ENCODE measurements at regions not wholly inside any gene's neighbourhood (a gene's known extent, or its start where the extent isn't known, plus 50 kb on each side); places are given as distances from the start of the nearest gene placed in this dataset. TPM values are rescaled to one million over a fixed set of nuclear protein-coding genes. Genes with fewer than 3 reads are reported as not detected.

- Histone ChIP-seq H3K36me3 (ENCODE audit: control insufficient read depth in 4 of 4, insufficient read depth in 4 of 4, low read length in 4 of 4) (no peaks in the 10 kb centered on the region), H3K9ac (ENCODE audit: insufficient read depth in 1 of 2, low read length in 2 of 2) (no peak overlapping the region), H3K27me3 (ENCODE audit: control insufficient read depth in 3 of 3, insufficient read depth in 3 of 3, low read length in 2 of 3) (peaks cover 0 to 2% (median 0%) of the 10 kb centered on the region in 3 donors), H3K27ac (ENCODE audit: low read depth in 1 of 2, low read length in 1 of 2) (no peak overlapping the region), H3K4me1 (ENCODE audit: control insufficient read depth in 5 of 5, insufficient read depth in 5 of 5, low read length in 5 of 5) (no peaks in the 10 kb centered on the region), H3K9me3 (ENCODE audit: control insufficient read depth in 4 of 4, insufficient read depth in 3 of 4, low read length in 3 of 4) (peaks cover 0 to 4% (median 0%) of the 10 kb centered on the region in 4 donors), H3K4me3 (no peak overlapping the region)
- TF ChIP-seq CTCF (IDR thresholded peaks at IDR 0.05; ENCODE audit: control extremely low read depth, extremely low read depth): no peak
- WGBS, 2 donors: 81 to 83% methylated on average over 2 of the region's 2 CpGs
- ATAC-seq (ENCODE audit: insufficient read depth, low FRiP score) (no peak), DNase-seq (no peak)
These were observed 60.1 kb upstream of the SALL1 start for GRCh38 chr16:51211148-51211547.

- Histone ChIP-seq H3K4me3 (no peak overlapping the region), H3K9me3 (ENCODE audit: control insufficient read depth in 4 of 4, insufficient read depth in 3 of 4, low read length in 3 of 4) (peaks cover 0 to 4% (median 0%) of the 10 kb centered on the region in 4 donors), H3K27ac (ENCODE audit: low read depth in 1 of 2, low read length in 1 of 2) (no peak overlapping the region), H3K36me3 (ENCODE audit: control insufficient read depth in 4 of 4, insufficient read depth in 4 of 4, low read length in 4 of 4) (no peaks in the 10 kb centered on the region), H3K4me1 (ENCODE audit: control insufficient read depth in 5 of 5, insufficient read depth in 5 of 5, low read length in 5 of 5) (no peaks in the 10 kb centered on the region), H3K9ac (ENCODE audit: insufficient read depth in 1 of 2, low read length in 2 of 2) (no peak overlapping the region), H3K27me3 (ENCODE audit: control insufficient read depth in 3 of 3, insufficient read depth in 3 of 3, low read length in 2 of 3) (peaks cover 0 to 2% (median 0%) of the 10 kb centered on the region in 3 donors)
- DNase-seq (no peak), ATAC-seq (ENCODE audit: insufficient read depth, low FRiP score) (no peak)
- whole genome bisulfite sequencing, 2 donors: 57 to 76% methylated on average over 2 of the region's 2 CpGs
- TF ChIP-seq CTCF (IDR thresholded peaks at IDR 0.05; ENCODE audit: control extremely low read depth, extremely low read depth): no peak
These were observed 59.0 kb upstream of the SALL1 start for GRCh38 chr16:51210087-51210486.

- Histone ChIP-seq H3K4me3 (no peak overlapping the region), H3K27ac (ENCODE audit: low read depth in 1 of 2, low read length in 1 of 2) (no peak overlapping the region), H3K36me3 (ENCODE audit: control insufficient read depth in 4 of 4, insufficient read depth in 4 of 4, low read length in 4 of 4) (no peaks in the 10 kb centered on the region), H3K4me1 (ENCODE audit: control insufficient read depth in 5 of 5, insufficient read depth in 5 of 5, low read length in 5 of 5) (no peaks in the 10 kb centered on the region), H3K9me3 (ENCODE audit: control insufficient read depth in 4 of 4, insufficient read depth in 3 of 4, low read length in 3 of 4) (peaks cover 0 to 7% (median under 1%) of the 10 kb centered on the region in 4 donors), H3K9ac (ENCODE audit: insufficient read depth in 1 of 2, low read length in 2 of 2) (no peak overlapping the region), H3K27me3 (ENCODE audit: control insufficient read depth in 3 of 3, insufficient read depth in 3 of 3, low read length in 2 of 3) (peaks cover 0 to 3% (median 2%) of the 10 kb centered on the region in 3 donors)
- DNase-seq (no peak), ATAC-seq (ENCODE audit: insufficient read depth, low FRiP score) (no peak)
- no peak for TF ChIP-seq CTCF (IDR thresholded peaks at IDR 0.05; ENCODE audit: control extremely low read depth, extremely low read depth)
These were observed 50.5 kb upstream of the SALL1 start for GRCh38 chr16:51201604-51202003.

Small RNA genes lying in the stretch of these regions (small RNA-seq; reads per million reads assigned to genes)
- gene AC137527.1 (ENCODE audit: low replicate concordance): not detected

Measured in lung (tissue), 12 donors.